ENCODE measurements at regions not wholly inside any gene's neighbourhood (a gene's known extent, or its start where the extent isn't known, plus 50 kb on each side); places are given as distances from the start of the nearest gene placed in this dataset.

GRCh38 chr1:110731529-110731928, 56.8 kb upstream of the KCNA3 start:
- Histone ChIP-seq H3F3A (ENCODE audit: insufficient read depth, low read length, poor library complexity, severe bottlenecking) (no peaks in the 10 kb centered on the region), H3K27me3 (ENCODE audit: insufficient read depth, low read depth, low read length) (no peaks in the 10 kb centered on the region), H3K79me2 (replicated peaks; ENCODE audit: insufficient read depth, low read length) (no peaks in the 10 kb centered on the region), H3K4me2 (ENCODE audit: low read length) (no peak overlapping the region), H3K9ac (ENCODE audit: low read length) (no peak overlapping the region), H3K36me3 (ENCODE audit: insufficient read depth, low read length) (no peaks in the 10 kb centered on the region), H3K9me3 (ENCODE audit: low read length) (no peaks in the 10 kb centered on the region), H3K4me3 (ENCODE audit: low read length) (no peak overlapping the region), H2AFZ (ENCODE audit: low read depth, low read length) (no peak overlapping the region), H4K20me1 (ENCODE audit: insufficient read depth) (no peaks in the 10 kb centered on the region), H3K27ac (ENCODE audit: low read length) (no peak overlapping the region), H3K9me2 (ENCODE audit: insufficient read depth, low read length) (no peaks in the 10 kb centered on the region)
- TF ChIP-seq POLR2AphosphoS5 (IDR thresholded peaks at IDR 0.05) (no peak), MXI1 (conservative IDR thresholded peaks at IDR 0.05; ENCODE audit: poor library complexity, severe bottlenecking) (no peak), TAF1 (IDR thresholded peaks at IDR 0.05; ENCODE audit: low read depth) (no peak), SMC3 (conservative IDR thresholded peaks at IDR 0.05; ENCODE audit: poor library complexity) (no peak), RAD21 (conservative IDR thresholded peaks at IDR 0.05) (no peak), EZH2 (IDR thresholded peaks at IDR 0.05; ENCODE audit: borderline replicate concordance, insufficient read depth, low read length, poor library complexity, severe bottlenecking) (no peak), REST (IDR thresholded peaks at IDR 0.05; ENCODE audit: borderline replicate concordance) (no peak), CTCF (IDR thresholded peaks at IDR 0.05; ENCODE audit: poor library complexity, severe bottlenecking) (no peak), EP300 (conservative IDR thresholded peaks at IDR 0.05; ENCODE audit: poor library complexity, severe bottlenecking) (no peak)

GRCh38 chr1:110728388-110729001, 53.8 kb upstream of the KCNA3 start:
- TF ChIP-seq POLR2AphosphoS5 (IDR thresholded peaks at IDR 0.05) (no peak), TAF1 (IDR thresholded peaks at IDR 0.05; ENCODE audit: low read depth) (no peak)
- no peaks in the 10 kb centered on the region for H3K79me2 ChIP-seq (replicated peaks; ENCODE audit: insufficient read depth, low read length)
- no peaks in the 10 kb centered on the region for H3K36me3 ChIP-seq (ENCODE audit: insufficient read depth, low read length)
- no peaks in the 10 kb centered on the region for H3K27me3 ChIP-seq (ENCODE audit: insufficient read depth, low read depth, low read length)
- H3K4me2 ChIP-seq (ENCODE audit: low read length), result no peak overlapping the region
- no peaks in the 10 kb centered on the region for H3F3A ChIP-seq (ENCODE audit: insufficient read depth, low read length, poor library complexity, severe bottlenecking)
- H3K9me3 ChIP-seq (ENCODE audit: low read length), result no peaks in the 10 kb centered on the region
- no peaks in the 10 kb centered on the region for H3K9me2 ChIP-seq (ENCODE audit: insufficient read depth, low read length)
- H3K4me3 ChIP-seq (ENCODE audit: low read length), result no peak overlapping the region
- no peak overlapping the region for H3K9ac ChIP-seq (ENCODE audit: low read length)
- no peaks in the 10 kb centered on the region for H4K20me1 ChIP-seq (ENCODE audit: insufficient read depth)
- no peak overlapping the region for H2AFZ ChIP-seq (ENCODE audit: low read depth, low read length)
- no peak overlapping the region for H3K27ac ChIP-seq (ENCODE audit: low read length)
